ENCODE measurements at regions not wholly inside any gene's neighbourhood (a gene's known extent, or its start where the extent isn't known, plus 50 kb on each side); places are given as distances from the start of the nearest gene placed in this dataset.
"Not testable (repeated sequence)": the region's sequence is repeated elsewhere in the genome, so short reads cannot be mapped to it uniquely, and the experiment has no call there.

GRCh38 chrX:101823236-101823635 is 108.6 kb downstream of the ZMAT1 start:
- DNase-seq = no peak

DNA sequence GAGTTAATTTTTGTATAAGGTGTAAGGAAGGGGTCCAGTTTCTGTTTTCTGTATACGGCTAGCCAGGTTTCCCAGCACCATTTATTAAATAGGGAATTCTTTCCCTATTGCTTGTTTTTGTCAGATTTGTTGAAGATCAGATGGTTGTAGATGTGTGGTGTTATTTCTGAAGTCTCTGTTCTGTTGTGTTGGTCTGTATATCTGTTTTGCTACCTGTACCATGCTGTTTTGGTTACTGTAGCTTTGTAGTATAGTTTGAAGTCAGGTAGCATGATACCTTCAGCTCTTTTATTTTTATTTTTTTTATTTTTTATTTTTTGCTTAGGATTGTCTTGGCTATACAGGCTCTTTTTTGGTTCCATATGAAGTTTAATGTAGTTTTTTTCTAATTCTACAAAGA is 114.1 kb downstream of the ZMAT1 start:
- DNase-seq = not testable (repeated sequence)

GRCh38 chrX:101813200-101813599 is 118.6 kb downstream of the ZMAT1 start:
- no peak for DNase-seq

- peak; percentile 28 for DNase-seq
These were observed 128.4 kb downstream of the ZMAT1 start for GRCh38 chrX:101803451-101803850.

- DNase-seq = peak; percentile 95
These were observed 132.4 kb downstream of the ZMAT1 start for GRCh38 chrX:101799387-101799786.

DNA sequence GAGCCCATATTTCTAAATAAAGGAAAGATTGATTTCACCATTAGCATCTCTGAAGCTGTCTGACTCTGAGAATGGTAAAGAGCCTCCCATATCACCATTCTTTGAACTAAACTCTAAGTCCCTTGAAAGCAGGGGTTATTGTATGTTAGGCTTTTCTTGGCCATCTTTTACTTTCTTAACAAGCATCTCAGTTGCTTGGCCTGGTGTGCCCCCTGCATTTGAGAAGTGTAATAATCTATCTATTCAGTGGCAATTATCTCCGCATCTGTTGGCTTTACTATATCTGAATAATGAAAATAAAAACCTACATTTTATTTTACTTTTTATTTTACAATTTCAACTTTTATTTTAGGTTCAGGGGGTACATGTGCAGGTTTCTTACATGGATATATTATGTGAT is 128.3 kb upstream of the ARMCX2 start:
- no peak for DNase-seq

GRCh38 chrX:101785142-101785541 is 125.5 kb upstream of the ARMCX2 start:
- DNase-seq = no peak

DNA sequence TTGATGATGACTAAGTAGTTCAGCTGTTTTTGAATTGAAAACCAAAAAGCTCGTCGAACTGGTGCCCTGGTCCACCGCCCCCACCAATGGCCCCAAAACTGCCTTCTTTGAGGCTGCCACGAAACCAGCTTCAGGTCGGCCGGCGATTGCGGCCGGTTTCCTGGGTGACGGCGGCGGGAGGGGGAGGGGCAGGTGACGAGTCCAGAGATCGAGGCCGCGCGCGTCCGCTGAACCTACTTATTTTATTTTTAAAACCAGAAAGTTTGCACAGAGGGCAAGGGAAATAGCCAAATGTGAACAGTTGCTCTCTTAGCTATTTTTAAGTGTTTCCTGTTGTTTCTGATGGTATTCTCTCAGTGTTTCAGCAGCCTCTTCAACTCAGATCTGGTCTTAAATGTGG is 120.8 kb upstream of the ARMCX2 start:
- DNase-seq = not testable (repeated sequence)

- DNase-seq = no peak
These were observed 114.7 kb upstream of the ARMCX2 start for GRCh38 chrX:101774340-101774739.

GRCh38 chrX:101764538-101764937 is 104.9 kb upstream of the ARMCX2 start:
- DNase-seq = no peak

- DNase-seq = peak; percentile 6
These were observed 99.3 kb upstream of the ARMCX2 start for GRCh38 chrX:101759000-101759399.

GRCh38 chrX:101750744-101751143 is 91.1 kb upstream of the ARMCX2 start:
- no peak for DNase-seq

- DNase-seq = no peak
These were observed 89.8 kb upstream of the ARMCX2 start for GRCh38 chrX:101749436-101749835.

DNA sequence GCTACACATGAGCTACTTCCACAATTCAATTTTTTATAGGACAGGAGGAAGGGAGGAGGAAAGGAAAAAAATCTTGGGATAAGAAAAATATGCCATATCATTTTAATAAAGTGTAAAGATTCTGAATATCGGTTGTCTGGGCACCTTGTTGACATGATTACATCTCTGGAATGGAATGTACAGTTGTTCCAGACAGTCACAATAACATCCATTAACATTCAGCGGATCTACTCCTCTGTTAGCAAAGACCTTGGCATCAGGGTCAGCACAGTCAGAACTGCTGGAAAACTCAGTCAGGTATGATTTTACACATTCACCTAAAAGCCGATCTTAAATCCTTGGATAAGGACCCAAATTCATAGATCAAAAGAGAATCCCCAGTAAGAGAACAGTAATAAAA is 85.4 kb upstream of the ARMCX2 start:
- no peak for DNase-seq

GRCh38 chrX:101744085-101744484 is 84.4 kb upstream of the ARMCX2 start:
- no peak for DNase-seq

- no peak for DNase-seq
These were observed 81.0 kb upstream of the ARMCX2 start for GRCh38 chrX:101740642-101741041.

- not testable (repeated sequence) for DNase-seq
These were observed 79.2 kb upstream of the ARMCX2 start for GRCh38 chrX:101738867-101739266.

GRCh38 chrX:101738411-101738810 is 78.8 kb upstream of the ARMCX2 start:
- not testable (repeated sequence) for DNase-seq

DNA sequence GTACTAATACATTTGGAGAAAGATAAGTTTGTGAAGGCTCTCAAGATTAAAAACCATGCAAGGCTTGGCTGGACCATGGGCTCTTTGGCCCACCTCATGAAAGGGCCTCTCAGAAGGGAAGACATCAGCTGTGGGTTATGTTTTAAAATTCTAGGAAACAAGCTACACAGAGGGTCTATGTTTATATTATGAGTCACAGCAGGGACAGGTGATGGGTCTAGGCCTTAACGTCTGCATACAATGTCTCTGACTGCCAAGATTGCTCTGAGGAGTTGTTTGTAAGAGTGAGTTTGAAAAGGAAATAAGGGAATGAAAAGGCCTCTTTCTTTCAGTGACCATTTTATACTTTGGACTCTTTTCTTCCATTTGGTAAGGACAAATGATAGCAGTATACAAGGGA is 77.0 kb upstream of the ARMCX2 start:
- no peak for DNase-seq

- DNase-seq = no peak
These were observed 73.2 kb upstream of the ARMCX2 start for GRCh38 chrX:101732870-101733269.

DNA sequence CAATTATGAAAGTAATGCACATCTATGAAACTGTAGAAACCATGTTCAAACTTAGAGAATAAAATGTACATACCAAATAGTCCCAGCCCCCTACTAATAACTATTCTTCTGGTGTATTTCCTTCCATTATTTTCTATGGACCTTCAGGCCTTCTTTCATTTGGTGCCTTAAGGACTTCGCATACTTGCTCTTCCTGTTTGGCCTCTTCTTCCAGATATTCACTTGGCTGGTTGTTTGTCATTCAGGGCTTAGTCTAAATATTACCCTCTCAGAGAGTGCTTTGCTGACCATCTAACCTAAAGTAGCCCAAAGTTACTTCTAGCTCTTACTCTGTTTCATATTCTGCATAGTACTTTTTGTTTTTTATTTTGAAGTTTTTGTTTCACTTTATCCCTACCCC is 70.3 kb upstream of the ARMCX2 start:
- DNase-seq = no peak

Measured in hematopoietic multipotent progenitor cell treated with erythropoietin and hydrocortisone succinate and interleukin-3 and kit ligand, for 8 days (in vitro differentiated cells).